ENCODE measurements at regions not wholly inside any gene's neighbourhood (a gene's known extent, or its start where the extent isn't known, plus 50 kb on each side); places are given as distances from the start of the nearest gene placed in this dataset.
"Not testable (repeated sequence)": the region's sequence is repeated elsewhere in the genome, so short reads cannot be mapped to it uniquely, and the experiment has no call there.

GRCh38 chr1:47491341-47491753 is 53.5 kb downstream of the FOXD2 start:
- DNase-seq, result no peak

GRCh38 chr1:47495176-47495713 is 57.4 kb downstream of the FOXD2 start:
- DNase-seq, result no peak

GRCh38 chr1:47498551-47498950 is 60.7 kb downstream of the FOXD2 start:
- DNase-seq, result no peak

- no peak for DNase-seq
These were observed 63.2 kb downstream of the FOXD2 start for GRCh38 chr1:47501069-47501468.

GRCh38 chr1:47502746-47503370 is 65.0 kb downstream of the FOXD2 start:
- DNase-seq, result no peak

- not testable (repeated sequence) for DNase-seq
These were observed 67.0 kb downstream of the FOXD2 start for GRCh38 chr1:47504840-47505239.

GRCh38 chr1:47505267-47505666 is 67.4 kb downstream of the FOXD2 start:
- no peak for DNase-seq

GRCh38 chr1:47506053-47506452 is 68.2 kb downstream of the FOXD2 start:
- DNase-seq, result no peak

GRCh38 chr1:47507144-47507543 is 69.3 kb downstream of the FOXD2 start:
- DNase-seq, result no peak

- no peak for DNase-seq
These were observed 70.2 kb downstream of the FOXD2 start for GRCh38 chr1:47507881-47508701.

GRCh38 chr1:47508702-47509431 is 71.0 kb downstream of the FOXD2 start:
- DNase-seq, result no peak

- no peak for DNase-seq
These were observed 72.5 kb downstream of the FOXD2 start for GRCh38 chr1:47510282-47510811.

GRCh38 chr1:47511825-47512224 is 74.0 kb downstream of the FOXD2 start:
- DNase-seq, result no peak

GRCh38 chr1:47513393-47513792 is 75.5 kb downstream of the FOXD2 start:
- no peak for DNase-seq

- DNase-seq, result no peak
These were observed 76.4 kb downstream of the FOXD2 start for GRCh38 chr1:47514229-47514628.

- no peak for DNase-seq
These were observed 77.4 kb downstream of the FOXD2 start for GRCh38 chr1:47515164-47515789.

- no peak for DNase-seq
These were observed 80.1 kb downstream of the FOXD2 start for GRCh38 chr1:47517946-47518345.

GRCh38 chr1:47519491-47519890 is 81.6 kb downstream of the FOXD2 start:
- DNase-seq, result no peak

- no peak for DNase-seq
These were observed 82.1 kb downstream of the FOXD2 start for GRCh38 chr1:47519971-47520370.

- no peak for DNase-seq
These were observed 83.4 kb downstream of the FOXD2 start for GRCh38 chr1:47521034-47521881.

GRCh38 chr1:47522935-47523834 is 85.3 kb downstream of the FOXD2 start:
- no peak for DNase-seq
